ENCODE measurements at regions not wholly inside any gene's neighbourhood (a gene's known extent, or its start where the extent isn't known, plus 50 kb on each side); places are given as distances from the start of the nearest gene placed in this dataset.

DNA sequence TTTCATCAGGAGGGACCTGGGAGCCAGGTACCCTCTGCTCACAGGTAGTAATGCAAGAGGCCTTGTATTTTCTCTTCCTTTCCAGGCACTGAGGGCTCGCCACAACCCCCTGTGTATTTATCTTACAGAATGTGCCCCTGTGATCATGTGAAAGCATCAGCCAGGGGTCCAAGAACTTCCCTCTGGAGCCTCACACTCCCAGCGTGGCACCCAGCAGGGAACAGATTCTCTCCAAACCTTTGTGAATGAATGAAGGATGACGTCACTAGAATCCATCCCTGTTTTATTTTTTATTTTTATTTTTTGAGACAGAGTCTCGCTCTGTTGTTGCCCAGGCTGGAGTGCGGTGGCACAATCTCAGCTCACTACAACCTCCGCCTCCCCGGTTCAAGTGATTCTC is 107.3 kb upstream of the IER5L start:
- no peaks in the 10 kb centered on the region for H3K36me3 ChIP-seq
- H3K4me3 ChIP-seq: no peak overlapping the region
- H3K27me3 ChIP-seq: no peaks in the 10 kb centered on the region

DNA sequence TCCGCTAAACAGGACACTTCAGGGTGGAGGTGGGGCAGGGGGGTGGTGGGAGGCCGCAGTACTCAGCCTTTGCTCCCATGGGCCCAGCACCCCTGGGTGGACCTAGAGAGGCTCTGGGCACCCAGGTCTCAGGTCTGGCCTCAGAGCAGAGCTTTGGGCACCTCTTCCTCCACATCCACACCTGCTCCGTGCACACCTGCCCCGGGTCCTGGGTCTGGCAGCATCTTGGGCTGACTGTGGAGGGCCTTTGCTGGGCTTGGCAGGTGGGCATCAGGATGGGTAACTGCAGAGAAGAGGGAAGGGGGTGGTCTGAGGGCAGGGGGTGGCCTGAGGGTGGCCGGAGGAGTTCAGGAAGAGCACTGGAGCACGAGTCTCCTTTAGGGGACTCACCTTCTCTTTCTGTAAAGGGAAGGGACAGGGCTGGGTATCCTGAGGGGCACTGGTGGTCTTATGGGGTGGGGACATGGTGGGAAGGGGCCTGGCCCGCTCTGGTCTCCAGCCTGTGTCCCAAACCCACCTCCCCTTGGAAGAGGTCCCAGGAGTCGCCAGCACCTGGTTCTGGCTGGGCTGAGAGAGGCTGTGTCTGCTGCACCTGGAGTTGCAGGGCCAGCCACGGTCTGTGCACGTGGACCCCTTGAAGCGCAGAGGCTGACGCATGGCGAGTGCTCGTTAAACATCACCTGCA is 106.7 kb upstream of the IER5L start:
- peak; percentile 18 to 58 for DNase-seq
- intact Hi-C loops (cut with DNase I; ENCODE audit: low total_unique reads): no loop called here
- Histone ChIP-seq H3K36me3 (no peaks in the 10 kb centered on the region), H3K27me3 (no peaks in the 10 kb centered on the region), H3K9me3 (no peaks in the 10 kb centered on the region), H3K4me3 (no peak overlapping the region), H3K27ac (no peak overlapping the region), H3K4me1 (no peaks in the 10 kb centered on the region)
- TF ChIP-seq, protein P1, sequence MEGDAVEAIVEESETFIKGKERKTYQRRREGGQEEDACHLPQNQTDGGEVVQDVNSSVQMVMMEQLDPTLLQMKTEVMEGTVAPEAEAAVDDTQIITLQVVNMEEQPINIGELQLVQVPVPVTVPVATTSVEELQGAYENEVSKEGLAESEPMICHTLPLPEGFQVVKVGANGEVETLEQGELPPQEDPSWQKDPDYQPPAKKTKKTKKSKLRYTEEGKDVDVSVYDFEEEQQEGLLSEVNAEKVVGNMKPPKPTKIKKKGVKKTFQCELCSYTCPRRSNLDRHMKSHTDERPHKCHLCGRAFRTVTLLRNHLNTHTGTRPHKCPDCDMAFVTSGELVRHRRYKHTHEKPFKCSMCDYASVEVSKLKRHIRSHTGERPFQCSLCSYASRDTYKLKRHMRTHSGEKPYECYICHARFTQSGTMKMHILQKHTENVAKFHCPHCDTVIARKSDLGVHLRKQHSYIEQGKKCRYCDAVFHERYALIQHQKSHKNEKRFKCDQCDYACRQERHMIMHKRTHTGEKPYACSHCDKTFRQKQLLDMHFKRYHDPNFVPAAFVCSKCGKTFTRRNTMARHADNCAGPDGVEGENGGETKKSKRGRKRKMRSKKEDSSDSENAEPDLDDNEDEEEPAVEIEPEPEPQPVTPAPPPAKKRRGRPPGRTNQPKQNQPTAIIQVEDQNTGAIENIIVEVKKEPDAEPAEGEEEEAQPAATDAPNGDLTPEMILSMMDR (IDR thresholded peaks at IDR 0.05): no peak

More for the DNA sequence above, 107.3 kb upstream of the IER5L start:
- H3K9me3 ChIP-seq: no peaks in the 10 kb centered on the region
- H3K4me1 ChIP-seq: no peaks in the 10 kb centered on the region
- H3K27ac ChIP-seq: no peak overlapping the region
- TF ChIP-seq, protein P1 (IDR thresholded peaks at IDR 0.05): no peak
- peak; percentile 8 to 53 for DNase-seq
- intact Hi-C loops (cut with DNase I; ENCODE audit: low total_unique reads): no loop called here

- H3K9me3 ChIP-seq: no peaks in the 10 kb centered on the region
- TF ChIP-seq, protein P1 (IDR thresholded peaks at IDR 0.05): no peak
- no peaks in the 10 kb centered on the region for H3K27me3 ChIP-seq
- no peaks in the 10 kb centered on the region for H3K36me3 ChIP-seq
- DNase-seq: peak; percentile 10 to 53
- intact Hi-C loops (cut with DNase I; ENCODE audit: low total_unique reads): no loop called here
- H3K4me3 ChIP-seq: peak overlapping the region in 1 of 2 donors; percentile 32
- no peaks in the 10 kb centered on the region for H3K4me1 ChIP-seq
- no peak overlapping the region for H3K27ac ChIP-seq
These were observed 105.9 kb upstream of the IER5L start for GRCh38 chr9:129283705-129284606.

GRCh38 chr9:129283291-129283691 is 105.2 kb upstream of the IER5L start:
- intact Hi-C loops (cut with DNase I; ENCODE audit: low total_unique reads): no loop called here
- no peaks in the 10 kb centered on the region for H3K27me3 ChIP-seq
- TF ChIP-seq, protein P1 (IDR thresholded peaks at IDR 0.05): no peak
- H3K4me3 ChIP-seq: peak overlapping the region in 1 of 2 donors; percentile 32
- no peaks in the 10 kb centered on the region for H3K36me3 ChIP-seq
- DNase-seq: peak; percentile 31 to 65
- H3K4me1 ChIP-seq: no peaks in the 10 kb centered on the region
- no peak overlapping the region for H3K27ac ChIP-seq
- H3K9me3 ChIP-seq: no peaks in the 10 kb centered on the region

GRCh38 chr9:129282731-129283211 is 104.7 kb upstream of the IER5L start:
- no peaks in the 10 kb centered on the region for H3K4me1 ChIP-seq
- no peaks in the 10 kb centered on the region for H3K9me3 ChIP-seq
- peak; percentile 14 to 60 for DNase-seq
- no peak overlapping the region for H3K27ac ChIP-seq
- TF ChIP-seq, protein P1 (IDR thresholded peaks at IDR 0.05): no peak
- intact Hi-C loops (cut with DNase I; ENCODE audit: low total_unique reads): no loop called here
- no peaks in the 10 kb centered on the region for H3K36me3 ChIP-seq
- H3K27me3 ChIP-seq: no peaks in the 10 kb centered on the region
- H3K4me3 ChIP-seq: peak overlapping the region; percentile 30 to 32

All from tibial artery (tissue), 4 donors.